Stimulated activated memory B cell treated with anti-CD40 and anti-IgM and Interleukin-4, amounts not matched to agents 10 μg/mL and 1 μg/mL and 100 μg/mL, for 72 hours (primary cell): ENCODE measurements at regions not wholly inside any gene's neighbourhood (a gene's known extent, or its start where the extent isn't known, plus 50 kb on each side); places are given as distances from the start of the nearest gene placed in this dataset.
A peak's percentile ranks its signal among the peaks of the same experiment; 100 is the strongest.

Experiments used
- ATAC-seq: fragments of 150-1000 bp; cut with Tn5 transposase; 2 replicates; pipeline ENCODE4 v1.10.0; 2021
- H3K27ac Mint-ChIP-seq: one replicate; pipeline ENCODE4 v1.8.0; 2022; ENCODE audit warnings: mild to moderate bottlenecking, mixed read lengths
- H3K27me3 Mint-ChIP-seq: one replicate; pipeline ENCODE4 v1.8.0; 2022; ENCODE audit warnings: mixed read lengths
- H3K36me3 Mint-ChIP-seq: one replicate; pipeline ENCODE4 v1.8.0; 2022; ENCODE audit warnings: mixed read lengths
- H3K4me1 Mint-ChIP-seq: one replicate; pipeline ENCODE4 v1.8.0; 2022; ENCODE audit warnings: mixed read lengths
- H3K4me3 Mint-ChIP-seq: one replicate; pipeline ENCODE4 v1.8.0; 2022; ENCODE audit warnings: mild to moderate bottlenecking, moderate library complexity, mixed read lengths
- H3K9me3 Mint-ChIP-seq: one replicate; pipeline ENCODE4 v1.8.0; 2022; ENCODE audit warnings: mixed read lengths

- Mint-ChIP-seq H3K4me3 (no peak overlapping the region), H3K36me3 (no peaks in the 10 kb centered on the region), H3K27ac (no peak overlapping the region), H3K9me3 (peaks cover 2% of the 10 kb centered on the region), H3K27me3 (no peaks in the 10 kb centered on the region), H3K4me1 (no peaks in the 10 kb centered on the region)
- ATAC-seq = no peak
Observed at GRCh38 chr20:17141568-17141967, 85.3 kb upstream of the PCSK2 start.

GRCh38 chr20:17142666-17143065, 84.2 kb upstream of the PCSK2 start:
- Mint-ChIP-seq H3K4me3 (no peak overlapping the region), H3K9me3 (peaks cover 2% of the 10 kb centered on the region), H3K27me3 (no peaks in the 10 kb centered on the region), H3K4me1 (no peaks in the 10 kb centered on the region), H3K27ac (no peak overlapping the region), H3K36me3 (no peaks in the 10 kb centered on the region)
- ATAC-seq = no peak

- Mint-ChIP-seq H3K4me3 (no peak overlapping the region), H3K4me1 (no peaks in the 10 kb centered on the region), H3K27ac (no peak overlapping the region), H3K27me3 (no peaks in the 10 kb centered on the region), H3K36me3 (no peaks in the 10 kb centered on the region), H3K9me3 (no peaks in the 10 kb centered on the region)
- ATAC-seq = no peak
Observed at GRCh38 chr20:17150858-17151257, 76.0 kb upstream of the PCSK2 start.

GRCh38 chr20:17155401-17155800, 71.4 kb upstream of the PCSK2 start:
- no peaks in the 10 kb centered on the region for H3K36me3 Mint-ChIP-seq
- no peaks in the 10 kb centered on the region for H3K27me3 Mint-ChIP-seq
- no peak for ATAC-seq
- no peak overlapping the region for H3K4me3 Mint-ChIP-seq
- no peak overlapping the region for H3K27ac Mint-ChIP-seq
- H3K9me3 Mint-ChIP-seq = no peaks in the 10 kb centered on the region
- H3K4me1 Mint-ChIP-seq = no peaks in the 10 kb centered on the region

- ATAC-seq = no peak
- no peaks in the 10 kb centered on the region for H3K4me1 Mint-ChIP-seq
- no peaks in the 10 kb centered on the region for H3K9me3 Mint-ChIP-seq
- H3K36me3 Mint-ChIP-seq = no peaks in the 10 kb centered on the region
- no peak overlapping the region for H3K4me3 Mint-ChIP-seq
- no peaks in the 10 kb centered on the region for H3K27me3 Mint-ChIP-seq
- H3K27ac Mint-ChIP-seq = no peak overlapping the region
Observed at GRCh38 chr20:17158701-17159100, 68.1 kb upstream of the PCSK2 start.

- Mint-ChIP-seq H3K36me3 (no peaks in the 10 kb centered on the region), H3K4me1 (no peaks in the 10 kb centered on the region), H3K27ac (no peak overlapping the region), H3K27me3 (no peaks in the 10 kb centered on the region), H3K9me3 (no peaks in the 10 kb centered on the region), H3K4me3 (no peak overlapping the region)
- peak; percentile 16 for ATAC-seq
Observed at GRCh38 chr20:17161673-17162481, 65.0 kb upstream of the PCSK2 start.

- no peaks in the 10 kb centered on the region for H3K36me3 Mint-ChIP-seq
- no peak overlapping the region for H3K4me3 Mint-ChIP-seq
- H3K27me3 Mint-ChIP-seq = no peaks in the 10 kb centered on the region
- H3K27ac Mint-ChIP-seq = no peak overlapping the region
- ATAC-seq = no peak
- H3K4me1 Mint-ChIP-seq = no peaks in the 10 kb centered on the region
- peaks cover 3% of the 10 kb centered on the region for H3K9me3 Mint-ChIP-seq
Observed at GRCh38 chr20:17168026-17168612, 58.7 kb upstream of the PCSK2 start.

- Mint-ChIP-seq H3K4me1 (no peaks in the 10 kb centered on the region), H3K4me3 (no peak overlapping the region), H3K27ac (no peak overlapping the region), H3K9me3 (peaks cover 3% of the 10 kb centered on the region), H3K36me3 (no peaks in the 10 kb centered on the region), H3K27me3 (no peaks in the 10 kb centered on the region)
- ATAC-seq = no peak
Observed at GRCh38 chr20:17169585-17170136, 57.2 kb upstream of the PCSK2 start.

GRCh38 chr20:17171746-17172280, 55.0 kb upstream of the PCSK2 start:
- H3K27ac Mint-ChIP-seq = no peak overlapping the region
- peaks cover 3% of the 10 kb centered on the region for H3K9me3 Mint-ChIP-seq
- no peaks in the 10 kb centered on the region for H3K4me1 Mint-ChIP-seq
- no peaks in the 10 kb centered on the region for H3K27me3 Mint-ChIP-seq
- no peak overlapping the region for H3K4me3 Mint-ChIP-seq
- no peak for ATAC-seq
- H3K36me3 Mint-ChIP-seq = no peaks in the 10 kb centered on the region

- Mint-ChIP-seq H3K27ac (no peak overlapping the region), H3K36me3 (no peaks in the 10 kb centered on the region), H3K4me1 (no peaks in the 10 kb centered on the region), H3K27me3 (no peaks in the 10 kb centered on the region), H3K4me3 (no peak overlapping the region), H3K9me3 (peaks cover 3% of the 10 kb centered on the region)
- ATAC-seq = no peak
Observed at GRCh38 chr20:17172836-17173516, 53.9 kb upstream of the PCSK2 start.
